GM12878 (cell line): ENCODE measurements at regions not wholly inside any gene's neighbourhood (a gene's known extent, or its start where the extent isn't known, plus 50 kb on each side); places are given as distances from the start of the nearest gene placed in this dataset.

Source experiments
- ATAC-seq: fragments of 200-7000 bp; cut with Tn5 transposase; 3 replicates; pipeline ENCODE4 v1.9.1; 2020; ENCODE audit warnings: mild to moderate bottlenecking, moderate library complexity
- BruUV-seq: library from RNA; stranded (reverse); fragments of 400-500 nt; replicated peaks from 2 replicates; lab custom pipeline; 2021; lab: Mats Ljungman, UMichigan
- CTCF ChIA-PET: fragments of 300-600 bp; sonication (Branson Sonifier 250); formaldehyde crosslinking; extraction: SDS; loops from one replicate; lab custom pipeline; 2021; ENCODE audit warnings: inconsistent platforms; lab: Yijun Ruan, JAX
- POLR2A ChIA-PET: fragments of 350-600 bp; formaldehyde crosslinking; extraction: SDS; loops from one replicate; lab custom pipeline; 2021; ENCODE audit warnings: inconsistent platforms; lab: Charles Lee
- RAD21 ChIA-PET: fragments of 300-600 bp; sonication (Branson Sonifier 250); formaldehyde crosslinking; loops from one replicate; lab custom pipeline; 2023; ENCODE audit warnings: antibody characterized with exemption; ENCODE audit not compliant: unreplicated experiment; lab: Charles Lee
- SMC1A ChIA-PET: fragments of 300-600 bp; sonication (Branson Sonifier 250); formaldehyde crosslinking; loops from one replicate; lab custom pipeline; 2023; ENCODE audit not compliant: unreplicated experiment, uncharacterized antibody; lab: Charles Lee
- DNase-seq: peaks from one replicate; pipeline ENCODE4 v3.0.0-alpha.2; 2011; ENCODE audit warnings: low read depth, low spot score
- FAIRE-seq: peaks from 3 replicates; lab custom pipeline; 2011; peaks lifted over from hg19 to GRCh38; lab: Jason Lieb, UNC
- H2AFZ ChIP-seq: 2 replicates; pipeline ENCODE4 v1.6.0; 2011; ENCODE audit warnings: low read depth, low read length, control low read depth; ENCODE audit not compliant: control insufficient read depth
- H3K27ac ChIP-seq: 2 replicates; pipeline ENCODE4 v1.5.1; 2011; ENCODE audit warnings: control low read depth; ENCODE audit not compliant: control insufficient read depth, insufficient read depth
- H3K27me3 ChIP-seq, 2 experiments: replicated peaks in 1 of 2; 2 replicates each; pipeline versions ENCODE4 v1.6.0 to v1.6.1; 2011; ENCODE audit warnings: low read length in 1 of 2; ENCODE audit not compliant: control insufficient read depth in 2 of 2, insufficient read depth in 2 of 2
- H3K36me3 ChIP-seq, 2 experiments: 2 replicates each; pipeline ENCODE4 v1.5.1; 2011; ENCODE audit warnings: low read length in 1 of 2; ENCODE audit not compliant: control insufficient read depth in 2 of 2, insufficient read depth in 2 of 2
- H3K4me1 ChIP-seq: 2 replicates; pipeline ENCODE4 v1.6.1; 2011; ENCODE audit warnings: mild to moderate bottlenecking, low read length, moderate library complexity, mixed read lengths; ENCODE audit not compliant: control insufficient read depth, insufficient read depth
- H3K4me2 ChIP-seq: 2 replicates; pipeline ENCODE4 v1.6.0; 2011; ENCODE audit warnings: control low read depth; ENCODE audit not compliant: control insufficient read depth, insufficient read depth
- H3K4me3 ChIP-seq: fragments of 200-600 bp; sonication (generic); 2 replicates; pipeline ENCODE4 v1.5.1; 2016
- H3K79me2 ChIP-seq: 2 replicates; pipeline ENCODE4 v1.6.0; 2011; ENCODE audit warnings: low read length; ENCODE audit not compliant: control insufficient read depth, insufficient read depth
- H3K9ac ChIP-seq: 2 replicates; pipeline ENCODE4 v1.8.0; 2011; ENCODE audit warnings: low read length, control low read depth, mixed read lengths; ENCODE audit not compliant: control insufficient read depth, insufficient read depth
- H3K9me3 ChIP-seq: replicated peaks from 3 replicates; pipeline ENCODE4 v1.5.1; 2011; ENCODE audit warnings: mild to moderate bottlenecking, low read length; ENCODE audit not compliant: control insufficient read depth, insufficient read depth
- H4K20me1 ChIP-seq: 2 replicates; pipeline ENCODE4 v1.6.0; 2011; ENCODE audit not compliant: control insufficient read depth, insufficient read depth
- ASH2L ChIP-seq: fragments of 300-600, 200-600 bp; sonication (generic); IDR thresholded peaks from 2 replicates; pipeline ENCODE4 v1.6.1; 2017; ENCODE audit warnings: low read depth, mild to moderate bottlenecking, borderline replicate concordance
- CHD4 ChIP-seq: fragments of 200-600 bp; sonication (generic); IDR thresholded peaks from 2 replicates; pipeline ENCODE4 v1.6.1; 2016; ENCODE audit warnings: mild to moderate bottlenecking
- GATAD2B ChIP-seq: fragments of 450-650 bp; conservative IDR thresholded peaks from 2 replicates; pipeline ENCODE4 v1.6.1; 2017; ENCODE audit warnings: low read depth, mild to moderate bottlenecking, moderate library complexity
- SIN3A ChIP-seq: IDR thresholded peaks from 2 replicates; pipeline ENCODE4 v1.6.1; 2012; ENCODE audit warnings: low read depth, low read length, improper control_type of control experiment
- SIX5 ChIP-seq: IDR thresholded peaks from 2 replicates; pipeline ENCODE4 v1.6.1; 2011; ENCODE audit warnings: mild to moderate bottlenecking, low read depth, low read length, moderate library complexity; ENCODE audit not compliant: severe bottlenecking
- SMC3 ChIP-seq: IDR thresholded peaks from 2 replicates; pipeline ENCODE4 v1.6.1; 2011; ENCODE audit warnings: low read length, improper control_type of control experiment, borderline replicate concordance
- ZNF207 ChIP-seq: fragments of 450-650 bp; IDR thresholded peaks from 2 replicates; pipeline ENCODE4 v1.6.1; 2014; ENCODE audit warnings: antibody characterized with exemption, mild to moderate bottlenecking, borderline replicate concordance
- WGBS: methylation state at CpG from one replicate; pipeline ENCODE4 v1.1.6; 2016; ENCODE audit warnings: low lambda C conversion rate; ENCODE audit not compliant: insufficient replicate concordance, insufficient coverage; ENCODE audit errors: missing lambda C conversion rate; 5-methylcytosine and 5-hydroxymethylcytosine counted together
- in situ Hi-C: fragments of 300-500 bp; cut with MboI; formaldehyde crosslinking; loops from 9 replicates; pipeline ENCODE4 v1.14.3; 2018; ENCODE audit warnings: mixed read lengths
- intact Hi-C: fragments of 100-400 bp; cut with micrococcal nuclease; formaldehyde crosslinking; loops from one replicate; pipeline ENCODE4 v1.14.2; 2022; ENCODE audit not compliant: unreplicated experiment
- TF ChIP-seq, protein P1 (sequence below): fragments of 450-650 bp; IDR thresholded peaks from 2 replicates; pipeline ENCODE4 v1.6.1; 2014; ENCODE audit warnings: mild to moderate bottlenecking
- TF ChIP-seq, protein P2 (sequence below): IDR thresholded peaks from 2 replicates; pipeline ENCODE4 v1.6.1; 2012; ENCODE audit warnings: improper control_type of control experiment, low read depth, low read length; ENCODE audit not compliant: insufficient replicate concordance
- TF ChIP-seq, protein P3 (sequence below): fragments of 450-650 bp; IDR thresholded peaks from 2 replicates; pipeline ENCODE4 v1.6.1; 2016; ENCODE audit warnings: mild to moderate bottlenecking, moderate library complexity, borderline replicate concordance
- TF ChIP-seq, protein P4 (sequence below): IDR thresholded peaks from 2 replicates; pipeline ENCODE4 v1.6.1; 2012; ENCODE audit warnings: low read depth, low read length, improper control_type of control experiment

DNA sequence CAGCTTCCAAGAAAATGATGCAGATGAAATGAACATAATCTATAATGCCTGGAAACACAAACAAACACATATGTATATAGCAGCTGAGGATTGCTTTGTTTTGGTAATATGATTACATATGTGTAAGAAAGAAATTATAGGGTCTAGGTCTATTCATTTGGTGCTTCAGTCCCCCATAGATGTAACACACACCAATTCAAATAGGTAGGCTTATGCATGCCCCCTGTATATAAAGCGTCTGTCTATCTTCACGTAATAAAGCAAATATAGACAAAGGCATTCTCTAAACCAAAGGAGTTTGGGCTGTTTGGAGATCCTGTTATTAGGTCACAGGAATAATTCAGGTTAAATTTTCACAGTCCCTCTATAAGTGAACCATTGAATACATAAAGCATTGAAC lies 270.4 kb upstream of the SGK1 start:
- ChIA-PET CTCF (interaction anchor here (0.7 kb wide), 1 partner anchor 42 kb away, joined by 3 read pairs; no protein-coding TSS in a partner anchor), SMC1A (interaction anchor here (1.0 kb wide), 1 partner anchor 36 kb away, joined by 4 read pairs; no protein-coding TSS in a partner anchor), POLR2A (no interaction called here), RAD21 (no interaction called here)
- H2AFZ ChIP-seq: no peak overlapping the region
- 93% methylated on average over 2 of the region's 2 CpGs for WGBS
- no peaks in the 10 kb centered on the region for H4K20me1 ChIP-seq
- no peaks in the 10 kb centered on the region for H3K4me1 ChIP-seq
- H3K9me3 ChIP-seq: no peaks in the 10 kb centered on the region
- DNase-seq: no peak
- no peak overlapping the region for H3K4me3 ChIP-seq
- in situ Hi-C loops (no loop called here), intact Hi-C loops (no loop called here)
- H3K36me3 ChIP-seq: no peaks in the 10 kb centered on the region
- H3K9ac ChIP-seq: no peak overlapping the region
- H3K27ac ChIP-seq: no peak overlapping the region
- FAIRE-seq: no peak
- no peak overlapping the region for H3K4me2 ChIP-seq
- H3K27me3 ChIP-seq: no peaks in the 10 kb centered on the region; a peak in 1 of 4 replicates
- no TSS peak for BruUV-seq
- no peak for ATAC-seq
- no peaks in the 10 kb centered on the region for H3K79me2 ChIP-seq
- TF ChIP-seq ZNF207 (no peak), ASH2L (no peak), GATAD2B (no peak), SIX5 (no peak), SIN3A (no peak), SMC3 (no peak), CHD4 (no peak)
- TF ChIP-seq, protein P1, sequence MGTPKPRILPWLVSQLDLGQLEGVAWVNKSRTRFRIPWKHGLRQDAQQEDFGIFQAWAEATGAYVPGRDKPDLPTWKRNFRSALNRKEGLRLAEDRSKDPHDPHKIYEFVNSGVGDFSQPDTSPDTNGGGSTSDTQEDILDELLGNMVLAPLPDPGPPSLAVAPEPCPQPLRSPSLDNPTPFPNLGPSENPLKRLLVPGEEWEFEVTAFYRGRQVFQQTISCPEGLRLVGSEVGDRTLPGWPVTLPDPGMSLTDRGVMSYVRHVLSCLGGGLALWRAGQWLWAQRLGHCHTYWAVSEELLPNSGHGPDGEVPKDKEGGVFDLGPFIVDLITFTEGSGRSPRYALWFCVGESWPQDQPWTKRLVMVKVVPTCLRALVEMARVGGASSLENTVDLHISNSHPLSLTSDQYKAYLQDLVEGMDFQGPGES: no peak
- TF ChIP-seq, protein P2, sequence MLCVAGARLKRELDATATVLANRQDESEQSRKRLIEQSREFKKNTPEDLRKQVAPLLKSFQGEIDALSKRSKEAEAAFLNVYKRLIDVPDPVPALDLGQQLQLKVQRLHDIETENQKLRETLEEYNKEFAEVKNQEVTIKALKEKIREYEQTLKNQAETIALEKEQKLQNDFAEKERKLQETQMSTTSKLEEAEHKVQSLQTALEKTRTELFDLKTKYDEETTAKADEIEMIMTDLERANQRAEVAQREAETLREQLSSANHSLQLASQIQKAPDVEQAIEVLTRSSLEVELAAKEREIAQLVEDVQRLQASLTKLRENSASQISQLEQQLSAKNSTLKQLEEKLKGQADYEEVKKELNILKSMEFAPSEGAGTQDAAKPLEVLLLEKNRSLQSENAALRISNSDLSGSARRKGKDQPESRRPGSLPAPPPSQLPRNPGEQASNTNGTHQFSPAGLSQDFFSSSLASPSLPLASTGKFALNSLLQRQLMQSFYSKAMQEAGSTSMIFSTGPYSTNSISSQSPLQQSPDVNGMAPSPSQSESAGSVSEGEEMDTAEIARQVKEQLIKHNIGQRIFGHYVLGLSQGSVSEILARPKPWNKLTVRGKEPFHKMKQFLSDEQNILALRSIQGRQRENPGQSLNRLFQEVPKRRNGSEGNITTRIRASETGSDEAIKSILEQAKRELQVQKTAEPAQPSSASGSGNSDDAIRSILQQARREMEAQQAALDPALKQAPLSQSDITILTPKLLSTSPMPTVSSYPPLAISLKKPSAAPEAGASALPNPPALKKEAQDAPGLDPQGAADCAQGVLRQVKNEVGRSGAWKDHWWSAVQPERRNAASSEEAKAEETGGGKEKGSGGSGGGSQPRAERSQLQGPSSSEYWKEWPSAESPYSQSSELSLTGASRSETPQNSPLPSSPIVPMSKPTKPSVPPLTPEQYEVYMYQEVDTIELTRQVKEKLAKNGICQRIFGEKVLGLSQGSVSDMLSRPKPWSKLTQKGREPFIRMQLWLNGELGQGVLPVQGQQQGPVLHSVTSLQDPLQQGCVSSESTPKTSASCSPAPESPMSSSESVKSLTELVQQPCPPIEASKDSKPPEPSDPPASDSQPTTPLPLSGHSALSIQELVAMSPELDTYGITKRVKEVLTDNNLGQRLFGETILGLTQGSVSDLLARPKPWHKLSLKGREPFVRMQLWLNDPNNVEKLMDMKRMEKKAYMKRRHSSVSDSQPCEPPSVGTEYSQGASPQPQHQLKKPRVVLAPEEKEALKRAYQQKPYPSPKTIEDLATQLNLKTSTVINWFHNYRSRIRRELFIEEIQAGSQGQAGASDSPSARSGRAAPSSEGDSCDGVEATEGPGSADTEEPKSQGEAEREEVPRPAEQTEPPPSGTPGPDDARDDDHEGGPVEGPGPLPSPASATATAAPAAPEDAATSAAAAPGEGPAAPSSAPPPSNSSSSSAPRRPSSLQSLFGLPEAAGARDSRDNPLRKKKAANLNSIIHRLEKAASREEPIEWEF: no peak
- TF ChIP-seq, protein P3, sequence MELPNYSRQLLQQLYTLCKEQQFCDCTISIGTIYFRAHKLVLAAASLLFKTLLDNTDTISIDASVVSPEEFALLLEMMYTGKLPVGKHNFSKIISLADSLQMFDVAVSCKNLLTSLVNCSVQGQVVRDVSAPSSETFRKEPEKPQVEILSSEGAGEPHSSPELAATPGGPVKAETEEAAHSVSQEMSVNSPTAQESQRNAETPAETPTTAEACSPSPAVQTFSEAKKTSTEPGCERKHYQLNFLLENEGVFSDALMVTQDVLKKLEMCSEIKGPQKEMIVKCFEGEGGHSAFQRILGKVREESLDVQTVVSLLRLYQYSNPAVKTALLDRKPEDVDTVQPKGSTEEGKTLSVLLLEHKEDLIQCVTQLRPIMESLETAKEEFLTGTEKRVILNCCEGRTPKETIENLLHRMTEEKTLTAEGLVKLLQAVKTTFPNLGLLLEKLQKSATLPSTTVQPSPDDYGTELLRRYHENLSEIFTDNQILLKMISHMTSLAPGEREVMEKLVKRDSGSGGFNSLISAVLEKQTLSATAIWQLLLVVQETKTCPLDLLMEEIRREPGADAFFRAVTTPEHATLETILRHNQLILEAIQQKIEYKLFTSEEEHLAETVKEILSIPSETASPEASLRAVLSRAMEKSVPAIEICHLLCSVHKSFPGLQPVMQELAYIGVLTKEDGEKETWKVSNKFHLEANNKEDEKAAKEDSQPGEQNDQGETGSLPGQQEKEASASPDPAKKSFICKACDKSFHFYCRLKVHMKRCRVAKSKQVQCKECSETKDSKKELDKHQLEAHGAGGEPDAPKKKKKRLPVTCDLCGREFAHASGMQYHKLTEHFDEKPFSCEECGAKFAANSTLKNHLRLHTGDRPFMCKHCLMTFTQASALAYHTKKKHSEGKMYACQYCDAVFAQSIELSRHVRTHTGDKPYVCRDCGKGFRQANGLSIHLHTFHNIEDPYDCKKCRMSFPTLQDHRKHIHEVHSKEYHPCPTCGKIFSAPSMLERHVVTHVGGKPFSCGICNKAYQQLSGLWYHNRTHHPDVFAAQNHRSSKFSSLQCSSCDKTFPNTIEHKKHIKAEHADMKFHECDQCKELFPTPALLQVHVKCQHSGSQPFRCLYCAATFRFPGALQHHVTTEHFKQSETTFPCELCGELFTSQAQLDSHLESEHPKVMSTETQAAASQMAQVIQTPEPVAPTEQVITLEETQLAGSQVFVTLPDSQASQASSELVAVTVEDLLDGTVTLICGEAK: no peak
- TF ChIP-seq, protein P4, sequence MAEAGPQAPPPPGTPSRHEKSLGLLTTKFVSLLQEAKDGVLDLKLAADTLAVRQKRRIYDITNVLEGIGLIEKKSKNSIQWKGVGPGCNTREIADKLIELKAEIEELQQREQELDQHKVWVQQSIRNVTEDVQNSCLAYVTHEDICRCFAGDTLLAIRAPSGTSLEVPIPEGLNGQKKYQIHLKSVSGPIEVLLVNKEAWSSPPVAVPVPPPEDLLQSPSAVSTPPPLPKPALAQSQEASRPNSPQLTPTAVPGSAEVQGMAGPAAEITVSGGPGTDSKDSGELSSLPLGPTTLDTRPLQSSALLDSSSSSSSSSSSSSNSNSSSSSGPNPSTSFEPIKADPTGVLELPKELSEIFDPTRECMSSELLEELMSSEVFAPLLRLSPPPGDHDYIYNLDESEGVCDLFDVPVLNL: no peak
